Neural crest cell (in vitro differentiated cells): ENCODE measurements at regions not wholly inside any gene's neighbourhood (a gene's known extent, or its start where the extent isn't known, plus 50 kb on each side); places are given as distances from the start of the nearest gene placed in this dataset.

Source experiments
- DNase-seq: peaks from one replicate; pipeline ENCODE4 v3.0.0; 2021; ENCODE audit warnings: low read depth, mixed read lengths, low spot score
- H3K27ac Mint-ChIP-seq: one replicate; pipeline ENCODE4 v1.8.0; 2021; ENCODE audit warnings: mild to moderate bottlenecking, mixed read lengths; ENCODE audit not compliant: unreplicated experiment
- H3K27me3 Mint-ChIP-seq: 2 replicates; pipeline ENCODE4 v1.8.0; 2021; ENCODE audit warnings: low read depth, mild to moderate bottlenecking, mixed read lengths
- H3K36me3 Mint-ChIP-seq: 2 replicates; pipeline ENCODE4 v1.8.0; 2021; ENCODE audit warnings: low read depth, mild to moderate bottlenecking, mixed read lengths
- H3K4me1 Mint-ChIP-seq: 2 replicates; pipeline ENCODE4 v1.8.0; 2021; ENCODE audit warnings: mixed read lengths
- H3K4me3 Mint-ChIP-seq: one replicate; pipeline ENCODE4 v1.8.0; 2021; ENCODE audit warnings: mild to moderate bottlenecking, mixed read lengths
- H3K9me3 Mint-ChIP-seq: 2 replicates; pipeline ENCODE4 v1.8.0; 2021; ENCODE audit warnings: mixed read lengths
- TF ChIP-seq, protein P1 (sequence below): fragments of 200-600 bp; sonication (generic); conservative IDR thresholded peaks from 2 replicates; pipeline ENCODE4 v1.5.0; 2021; ENCODE audit warnings: antibody characterized with exemption, mild to moderate bottlenecking

DNA sequence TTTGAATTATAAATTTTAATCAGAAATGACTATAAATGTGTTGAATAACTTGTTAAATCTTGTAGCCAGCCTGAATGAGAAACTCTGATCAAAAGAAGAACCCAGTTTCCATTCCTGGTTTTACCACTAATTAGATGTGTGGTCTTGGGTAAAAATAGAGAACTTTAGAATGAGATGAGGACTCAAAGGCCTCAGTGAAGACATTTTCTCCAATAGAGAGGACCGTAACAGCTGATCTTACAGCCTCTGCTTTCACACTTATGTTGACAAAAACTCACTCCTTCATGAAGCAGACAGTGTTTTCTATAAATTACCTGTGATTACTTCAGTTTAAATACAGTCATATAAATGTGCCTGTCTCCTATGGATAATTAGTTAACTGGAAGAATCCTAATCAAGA lies 200.1 kb upstream of the MEOX2 start:
- Mint-ChIP-seq H3K4me1 (no peaks in the 10 kb centered on the region), H3K27ac (no peak overlapping the region), H3K36me3 (peaks cover 3% of the 10 kb centered on the region), H3K4me3 (no peak overlapping the region), H3K27me3 (no peaks in the 10 kb centered on the region), H3K9me3 (no peaks in the 10 kb centered on the region)
- no peak for DNase-seq
- TF ChIP-seq, protein P1, sequence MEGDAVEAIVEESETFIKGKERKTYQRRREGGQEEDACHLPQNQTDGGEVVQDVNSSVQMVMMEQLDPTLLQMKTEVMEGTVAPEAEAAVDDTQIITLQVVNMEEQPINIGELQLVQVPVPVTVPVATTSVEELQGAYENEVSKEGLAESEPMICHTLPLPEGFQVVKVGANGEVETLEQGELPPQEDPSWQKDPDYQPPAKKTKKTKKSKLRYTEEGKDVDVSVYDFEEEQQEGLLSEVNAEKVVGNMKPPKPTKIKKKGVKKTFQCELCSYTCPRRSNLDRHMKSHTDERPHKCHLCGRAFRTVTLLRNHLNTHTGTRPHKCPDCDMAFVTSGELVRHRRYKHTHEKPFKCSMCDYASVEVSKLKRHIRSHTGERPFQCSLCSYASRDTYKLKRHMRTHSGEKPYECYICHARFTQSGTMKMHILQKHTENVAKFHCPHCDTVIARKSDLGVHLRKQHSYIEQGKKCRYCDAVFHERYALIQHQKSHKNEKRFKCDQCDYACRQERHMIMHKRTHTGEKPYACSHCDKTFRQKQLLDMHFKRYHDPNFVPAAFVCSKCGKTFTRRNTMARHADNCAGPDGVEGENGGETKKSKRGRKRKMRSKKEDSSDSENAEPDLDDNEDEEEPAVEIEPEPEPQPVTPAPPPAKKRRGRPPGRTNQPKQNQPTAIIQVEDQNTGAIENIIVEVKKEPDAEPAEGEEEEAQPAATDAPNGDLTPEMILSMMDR, result no peak

DNA sequence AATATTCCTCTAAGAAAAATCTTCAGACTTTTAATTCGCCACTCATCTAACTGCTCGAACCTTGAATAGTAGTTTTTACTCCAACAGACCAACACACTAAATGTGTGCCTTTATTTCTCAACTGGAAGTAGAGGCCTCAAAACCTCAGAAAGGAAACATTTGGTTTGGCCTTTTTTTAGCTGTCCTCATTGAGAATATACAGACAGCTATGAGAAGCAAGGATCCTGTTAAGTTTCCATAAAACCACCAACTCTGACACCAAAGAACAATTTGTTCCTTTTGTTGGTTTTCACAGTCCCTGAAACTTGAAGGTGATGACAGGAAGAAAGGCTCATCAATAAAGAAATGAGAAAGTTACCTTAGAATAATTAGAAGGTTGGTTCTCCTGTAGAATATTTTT lies 199.2 kb upstream of the MEOX2 start:
- Mint-ChIP-seq H3K36me3 (peaks cover 3% of the 10 kb centered on the region), H3K9me3 (no peaks in the 10 kb centered on the region), H3K27me3 (no peaks in the 10 kb centered on the region), H3K27ac (no peak overlapping the region), H3K4me3 (no peak overlapping the region), H3K4me1 (no peaks in the 10 kb centered on the region)
- TF ChIP-seq, protein P1, result no peak
- no peak for DNase-seq

DNA sequence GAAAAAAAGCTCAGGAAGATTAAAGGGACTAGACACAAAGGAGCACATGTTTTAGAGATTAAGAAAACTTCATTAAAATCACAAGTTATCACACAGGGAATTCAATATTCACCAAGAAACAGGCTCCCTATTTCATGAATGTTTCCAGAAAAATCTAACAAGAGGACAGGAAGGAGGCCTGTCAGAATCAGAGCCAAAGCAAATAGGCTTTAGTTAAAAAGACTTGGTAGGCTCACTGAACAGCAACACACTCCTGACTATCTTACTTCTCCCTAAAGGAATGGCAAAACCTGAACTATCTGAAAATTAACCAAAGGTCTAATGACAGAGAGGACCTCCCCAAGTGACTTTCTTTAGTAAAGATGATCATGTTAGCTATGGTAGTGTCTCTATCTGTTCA lies 188.3 kb upstream of the MEOX2 start:
- Mint-ChIP-seq H3K4me1 (no peaks in the 10 kb centered on the region), H3K9me3 (peaks cover 3% of the 10 kb centered on the region), H3K27ac (no peak overlapping the region), H3K4me3 (no peak overlapping the region), H3K36me3 (no peaks in the 10 kb centered on the region), H3K27me3 (no peaks in the 10 kb centered on the region)
- DNase-seq, result no peak
- TF ChIP-seq, protein P1, result no peak

DNA sequence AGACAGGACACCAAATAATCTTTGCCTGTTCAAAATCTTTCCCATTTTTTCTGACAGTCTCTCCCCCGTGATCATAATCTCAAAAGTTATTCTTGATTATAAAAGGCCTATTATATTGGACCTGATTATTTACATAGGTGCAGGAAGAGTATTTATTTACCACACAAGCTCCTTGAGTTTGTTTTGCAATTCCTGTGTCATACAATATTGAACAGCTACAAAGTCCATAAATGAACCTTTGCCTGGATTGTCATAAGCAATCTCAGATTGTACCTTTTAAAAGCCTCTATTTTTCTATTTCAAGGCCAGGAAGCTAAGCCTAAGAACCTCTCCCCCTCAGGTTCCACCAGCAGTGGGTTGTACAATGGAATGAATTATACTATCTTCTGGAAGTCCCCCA lies 183.9 kb upstream of the MEOX2 start:
- no peak for DNase-seq
- Mint-ChIP-seq H3K36me3 (no peaks in the 10 kb centered on the region), H3K4me3 (no peak overlapping the region), H3K27ac (no peak overlapping the region), H3K9me3 (no peaks in the 10 kb centered on the region), H3K4me1 (no peaks in the 10 kb centered on the region), H3K27me3 (no peaks in the 10 kb centered on the region)
- TF ChIP-seq, protein P1, result no peak

DNA sequence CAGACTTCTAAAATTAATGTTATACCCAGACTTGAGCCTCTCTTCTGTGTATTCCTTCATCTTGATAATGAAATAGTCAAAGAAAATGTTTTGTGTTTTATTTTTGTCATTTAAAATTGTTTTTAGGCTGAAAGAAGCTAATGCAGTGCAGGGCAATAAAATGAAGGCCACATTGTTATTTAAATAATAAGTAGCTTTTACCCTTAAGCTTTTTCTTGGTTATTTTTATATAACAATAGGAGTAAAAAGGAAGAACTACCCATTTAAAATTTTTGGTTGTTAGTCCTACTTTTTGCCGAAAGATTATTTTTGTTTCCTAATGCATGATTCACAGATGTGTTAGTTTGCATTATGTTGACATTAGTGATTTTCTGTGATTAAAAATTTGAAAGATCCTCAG lies 181.0 kb upstream of the MEOX2 start:
- no peak overlapping the region for H3K27ac Mint-ChIP-seq

More for the DNA sequence above, 181.0 kb upstream of the MEOX2 start:
- no peak for DNase-seq
- no peaks in the 10 kb centered on the region for H3K27me3 Mint-ChIP-seq
- H3K4me1 Mint-ChIP-seq, result no peaks in the 10 kb centered on the region
- no peak overlapping the region for H3K4me3 Mint-ChIP-seq
- no peaks in the 10 kb centered on the region for H3K9me3 Mint-ChIP-seq
- TF ChIP-seq, protein P1, result no peak
- no peaks in the 10 kb centered on the region for H3K36me3 Mint-ChIP-seq
